Stimulated activated CD4-positive, alpha-beta T cell treated with anti-CD3 and anti-CD28 coated beads, Interleukin-2, amount 100 ng/mL, for 24 hours (primary cell): ENCODE measurements at regions not wholly inside any gene's neighbourhood (a gene's known extent, or its start where the extent isn't known, plus 50 kb on each side); places are given as distances from the start of the nearest gene placed in this dataset.

ENCODE experiments used
- DNase-seq, 2 donors: peaks; one replicate each; pipeline ENCODE4 v3.0.0-alpha.2; 2020

- no peak for DNase-seq
Observed at GRCh38 chr22:27615408-27615807, 186.1 kb downstream of the MN1 start.

- no peak for DNase-seq
Observed at GRCh38 chr22:27616033-27616432, 185.5 kb downstream of the MN1 start.

GRCh38 chr22:27617214-27617881 lies 184.2 kb downstream of the MN1 start:
- DNase-seq, result no peak

- no peak for DNase-seq
Observed at GRCh38 chr22:27620367-27621154, 181.0 kb downstream of the MN1 start.

- DNase-seq, result no peak
Observed at GRCh38 chr22:27621486-27622070, 180.0 kb downstream of the MN1 start.

GRCh38 chr22:27624042-27624441 lies 177.5 kb downstream of the MN1 start:
- no peak for DNase-seq

GRCh38 chr22:27624705-27625104 lies 176.9 kb downstream of the MN1 start:
- no peak for DNase-seq

GRCh38 chr22:27625769-27626674 lies 175.5 kb downstream of the MN1 start:
- no peak for DNase-seq

GRCh38 chr22:27626675-27627443 lies 174.7 kb downstream of the MN1 start:
- no peak for DNase-seq

- DNase-seq, result no peak
Observed at GRCh38 chr22:27627444-27627833, 174.1 kb downstream of the MN1 start.

GRCh38 chr22:27627901-27628300 lies 173.7 kb downstream of the MN1 start:
- no peak for DNase-seq

- no peak for DNase-seq
Observed at GRCh38 chr22:27628341-27628740, 173.2 kb downstream of the MN1 start.

GRCh38 chr22:27628891-27629631 lies 172.5 kb downstream of the MN1 start:
- DNase-seq, result no peak

- no peak for DNase-seq
Observed at GRCh38 chr22:27629908-27630673, 171.5 kb downstream of the MN1 start.

GRCh38 chr22:27630754-27631153 lies 170.8 kb downstream of the MN1 start:
- no peak for DNase-seq

- no peak for DNase-seq
Observed at GRCh38 chr22:27631641-27632040, 169.9 kb downstream of the MN1 start.

GRCh38 chr22:27632451-27633295 lies 168.9 kb downstream of the MN1 start:
- DNase-seq, result no peak

GRCh38 chr22:27633296-27633871 lies 168.2 kb downstream of the MN1 start:
- no peak for DNase-seq

- DNase-seq, result no peak
Observed at GRCh38 chr22:27634043-27634740, 167.4 kb downstream of the MN1 start.
